ENCODE measurements at regions not wholly inside any gene's neighbourhood (a gene's known extent, or its start where the extent isn't known, plus 50 kb on each side); places are given as distances from the start of the nearest gene placed in this dataset.

DNA sequence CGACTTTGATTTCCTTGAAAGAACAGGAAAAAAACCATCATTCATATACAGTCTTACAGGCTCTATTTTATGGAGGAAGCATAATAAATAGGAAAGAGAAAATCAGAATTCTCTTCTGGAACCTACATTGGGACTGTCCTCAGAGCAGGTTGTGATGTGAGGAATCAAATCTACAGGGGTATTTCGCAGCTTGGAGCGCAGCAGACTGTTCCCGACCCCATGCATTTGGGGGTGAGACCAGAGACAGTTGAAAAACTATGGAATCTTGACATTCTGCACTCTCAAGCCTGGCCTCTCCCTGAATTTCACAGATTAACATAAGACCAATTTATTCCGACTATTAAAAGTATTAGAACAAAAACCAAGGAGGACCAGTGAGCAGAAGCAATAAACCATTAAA lies 93.3 kb upstream of the PRSS58 start:
- DNase-seq (ENCODE audit: low read depth in 1 of 2, low spot score in 1 of 2), result no peak
- no peak overlapping the region for H3K4me3 ChIP-seq (replicated peaks; ENCODE audit: insufficient read depth, low read length)
- peaks cover 5% of the 10 kb centered on the region for H3K27me3 ChIP-seq (ENCODE audit: insufficient read depth, poor library complexity, severe bottlenecking)
- H3K27ac ChIP-seq (replicated peaks), result no peak overlapping the region
- TF ChIP-seq GABPA (IDR thresholded peaks at IDR 0.05; ENCODE audit: low read depth) (no peak), POLR2AphosphoS5 (IDR thresholded peaks at IDR 0.05; ENCODE audit: low read depth) (no peak), SPI1 (IDR thresholded peaks at IDR 0.05; ENCODE audit: borderline replicate concordance, low read depth) (no peak)
- TF ChIP-seq, protein P1, sequence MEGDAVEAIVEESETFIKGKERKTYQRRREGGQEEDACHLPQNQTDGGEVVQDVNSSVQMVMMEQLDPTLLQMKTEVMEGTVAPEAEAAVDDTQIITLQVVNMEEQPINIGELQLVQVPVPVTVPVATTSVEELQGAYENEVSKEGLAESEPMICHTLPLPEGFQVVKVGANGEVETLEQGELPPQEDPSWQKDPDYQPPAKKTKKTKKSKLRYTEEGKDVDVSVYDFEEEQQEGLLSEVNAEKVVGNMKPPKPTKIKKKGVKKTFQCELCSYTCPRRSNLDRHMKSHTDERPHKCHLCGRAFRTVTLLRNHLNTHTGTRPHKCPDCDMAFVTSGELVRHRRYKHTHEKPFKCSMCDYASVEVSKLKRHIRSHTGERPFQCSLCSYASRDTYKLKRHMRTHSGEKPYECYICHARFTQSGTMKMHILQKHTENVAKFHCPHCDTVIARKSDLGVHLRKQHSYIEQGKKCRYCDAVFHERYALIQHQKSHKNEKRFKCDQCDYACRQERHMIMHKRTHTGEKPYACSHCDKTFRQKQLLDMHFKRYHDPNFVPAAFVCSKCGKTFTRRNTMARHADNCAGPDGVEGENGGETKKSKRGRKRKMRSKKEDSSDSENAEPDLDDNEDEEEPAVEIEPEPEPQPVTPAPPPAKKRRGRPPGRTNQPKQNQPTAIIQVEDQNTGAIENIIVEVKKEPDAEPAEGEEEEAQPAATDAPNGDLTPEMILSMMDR (IDR thresholded peaks at IDR 0.05; ENCODE audit: insufficient read depth, low read length), result no peak
- TF ChIP-seq, protein P2, sequence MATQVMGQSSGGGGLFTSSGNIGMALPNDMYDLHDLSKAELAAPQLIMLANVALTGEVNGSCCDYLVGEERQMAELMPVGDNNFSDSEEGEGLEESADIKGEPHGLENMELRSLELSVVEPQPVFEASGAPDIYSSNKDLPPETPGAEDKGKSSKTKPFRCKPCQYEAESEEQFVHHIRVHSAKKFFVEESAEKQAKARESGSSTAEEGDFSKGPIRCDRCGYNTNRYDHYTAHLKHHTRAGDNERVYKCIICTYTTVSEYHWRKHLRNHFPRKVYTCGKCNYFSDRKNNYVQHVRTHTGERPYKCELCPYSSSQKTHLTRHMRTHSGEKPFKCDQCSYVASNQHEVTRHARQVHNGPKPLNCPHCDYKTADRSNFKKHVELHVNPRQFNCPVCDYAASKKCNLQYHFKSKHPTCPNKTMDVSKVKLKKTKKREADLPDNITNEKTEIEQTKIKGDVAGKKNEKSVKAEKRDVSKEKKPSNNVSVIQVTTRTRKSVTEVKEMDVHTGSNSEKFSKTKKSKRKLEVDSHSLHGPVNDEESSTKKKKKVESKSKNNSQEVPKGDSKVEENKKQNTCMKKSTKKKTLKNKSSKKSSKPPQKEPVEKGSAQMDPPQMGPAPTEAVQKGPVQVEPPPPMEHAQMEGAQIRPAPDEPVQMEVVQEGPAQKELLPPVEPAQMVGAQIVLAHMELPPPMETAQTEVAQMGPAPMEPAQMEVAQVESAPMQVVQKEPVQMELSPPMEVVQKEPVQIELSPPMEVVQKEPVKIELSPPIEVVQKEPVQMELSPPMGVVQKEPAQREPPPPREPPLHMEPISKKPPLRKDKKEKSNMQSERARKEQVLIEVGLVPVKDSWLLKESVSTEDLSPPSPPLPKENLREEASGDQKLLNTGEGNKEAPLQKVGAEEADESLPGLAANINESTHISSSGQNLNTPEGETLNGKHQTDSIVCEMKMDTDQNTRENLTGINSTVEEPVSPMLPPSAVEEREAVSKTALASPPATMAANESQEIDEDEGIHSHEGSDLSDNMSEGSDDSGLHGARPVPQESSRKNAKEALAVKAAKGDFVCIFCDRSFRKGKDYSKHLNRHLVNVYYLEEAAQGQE (IDR thresholded peaks at IDR 0.05; ENCODE audit: insufficient replicate concordance, low read depth), result no peak

DNA sequence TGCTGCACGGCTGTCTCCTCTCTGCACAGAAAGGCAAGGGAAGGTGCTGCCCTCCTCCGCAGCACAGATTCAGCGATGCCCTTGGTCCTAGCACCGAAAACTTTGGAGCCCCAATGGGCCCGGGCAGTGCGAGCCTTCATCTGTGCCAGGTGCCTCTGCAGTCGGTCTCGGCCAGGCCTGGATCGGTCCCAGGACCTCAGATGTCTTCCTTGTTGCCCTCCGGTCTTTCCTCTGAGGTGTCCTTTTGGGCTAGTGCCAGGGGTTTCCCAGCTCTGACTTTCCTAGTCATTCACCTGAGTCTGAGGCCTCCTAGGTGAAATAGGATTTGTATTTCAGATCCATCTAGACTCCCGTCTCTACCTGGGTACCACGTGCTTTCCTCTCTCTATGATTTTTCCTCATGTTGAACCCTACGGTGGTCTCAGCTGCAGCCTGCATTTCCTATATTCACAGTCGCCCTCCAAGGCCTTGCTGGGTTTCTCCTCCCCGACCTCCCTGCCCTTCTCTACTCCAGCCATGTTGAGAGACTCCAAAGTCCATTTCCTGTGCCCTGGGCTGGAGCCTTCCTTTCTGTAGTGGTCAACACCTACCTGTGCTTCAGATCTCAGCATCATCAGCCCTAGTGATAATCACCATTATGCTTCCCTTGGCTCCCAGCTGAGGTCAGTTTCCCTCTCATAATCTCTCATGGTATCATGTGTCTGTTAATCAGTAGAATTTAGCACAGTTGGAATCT lies 92.0 kb upstream of the PRSS58 start:
- DNase-seq (ENCODE audit: low read depth in 1 of 2, low spot score in 1 of 2), result no peak
- peaks cover 7% of the 10 kb centered on the region for H3K27me3 ChIP-seq (ENCODE audit: insufficient read depth, poor library complexity, severe bottlenecking)

DNA sequence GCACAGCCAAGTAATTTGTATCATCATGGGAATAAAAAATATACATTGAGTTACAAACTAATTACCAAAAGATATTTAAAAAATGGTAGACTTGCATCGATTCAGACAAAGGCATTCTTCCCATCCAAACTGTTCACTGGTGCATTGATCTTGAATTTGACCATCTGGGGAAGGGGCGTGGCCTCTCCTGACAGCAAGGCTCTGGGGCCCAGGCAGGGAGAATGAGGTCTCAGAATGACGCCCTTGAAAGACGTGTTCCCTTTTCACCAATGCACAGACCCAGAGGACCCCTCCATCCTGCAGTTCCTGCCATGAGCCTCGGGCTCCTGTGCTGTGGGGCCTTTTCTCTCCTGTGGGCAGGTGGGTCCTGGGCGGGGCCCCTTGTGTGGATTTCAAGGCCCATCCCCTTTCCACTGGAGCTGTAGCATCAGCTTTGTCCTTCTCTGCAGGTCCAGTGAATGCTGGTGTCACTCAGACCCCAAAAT lies 91.1 kb upstream of the PRSS58 start:
- Histone ChIP-seq H3K4me3 (replicated peaks; ENCODE audit: insufficient read depth, low read length) (no peak overlapping the region), H3K27ac (replicated peaks) (no peak overlapping the region), H3K27me3 (ENCODE audit: insufficient read depth, poor library complexity, severe bottlenecking) (peaks cover 7% of the 10 kb centered on the region)
- TF ChIP-seq POLR2AphosphoS5 (IDR thresholded peaks at IDR 0.05; ENCODE audit: low read depth) (no peak), GABPA (IDR thresholded peaks at IDR 0.05; ENCODE audit: low read depth) (no peak), SPI1 (IDR thresholded peaks at IDR 0.05; ENCODE audit: borderline replicate concordance, low read depth) (no peak)
- TF ChIP-seq, protein P2 (IDR thresholded peaks at IDR 0.05; ENCODE audit: insufficient replicate concordance, low read depth), result no peak
- TF ChIP-seq, protein P1 (IDR thresholded peaks at IDR 0.05; ENCODE audit: insufficient read depth, low read length), result no peak
- DNase-seq (ENCODE audit: low read depth in 1 of 2, low spot score in 1 of 2), result no peak

More for the DNA sequence above, 92.0 kb upstream of the PRSS58 start:
- Histone ChIP-seq H3K4me3 (replicated peaks; ENCODE audit: insufficient read depth, low read length) (no peak overlapping the region), H3K27ac (replicated peaks) (no peak overlapping the region)
- TF ChIP-seq, protein P2 (IDR thresholded peaks at IDR 0.05; ENCODE audit: insufficient replicate concordance, low read depth), result no peak
- TF ChIP-seq, protein P1 (IDR thresholded peaks at IDR 0.05; ENCODE audit: insufficient read depth, low read length), result no peak
- no peak for TF ChIP-seq SPI1 (IDR thresholded peaks at IDR 0.05; ENCODE audit: borderline replicate concordance, low read depth)
- TF ChIP-seq GABPA (IDR thresholded peaks at IDR 0.05; ENCODE audit: low read depth), result no peak
- no peak for TF ChIP-seq POLR2AphosphoS5 (IDR thresholded peaks at IDR 0.05; ENCODE audit: low read depth)
